Heart left ventricle (tissue), 13 donors: ENCODE measurements at regions not wholly inside any gene's neighbourhood (a gene's known extent, or its start where the extent isn't known, plus 50 kb on each side); places are given as distances from the start of the nearest gene placed in this dataset.
"Not testable (repeated sequence)": the region's sequence is repeated elsewhere in the genome, so short reads cannot be mapped to it uniquely, and the experiment has no call there.

Experiments
- CTCF ChIP-seq, 12 donors: fragments of 200-600 bp; sonication (generic) in 4 of 12; IDR thresholded peaks; one replicate each; pipeline versions ENCODE4 v1.5.0 to v1.8.0; 2018 to 2022; ENCODE audit warnings: antibody characterized with exemption in 12 of 12, mild to moderate bottlenecking in 5 of 12
- POLR2A ChIP-seq, 2 donors: fragments of 450-650 bp; IDR thresholded peaks; one replicate each; pipeline ENCODE4 v1.6.1; 2017; ENCODE audit warnings: antibody characterized with exemption in 2 of 2, mild to moderate bottlenecking in 2 of 2, moderate library complexity in 2 of 2
- donor health status: ischemic (EF 13 %, LVEDD 7.1; RV severe dilation, severe dysfunction).
- donor health status: DM: no; HTN: yes; CAD: no.
- donor health status: DM: no; HTN: no; CAD: no.
- donor health status: ischemic (EF 25% LVEDD 6.9; RV normal size, moderate dysfunction).
- donor health status: ischemic (EF 25% LVEDD 5.7; RV mildly dilated, moderate dysfunction).
- donor health status: ischemic (EF 35%, LVEDD 5.7; RV mildly dilated, moderate dysfunction).
- donor health status: nonischemic (EF 11% LVEDD 7.7; RV severe dilation, severe dysfunction).
- donor health status: DM: yes; HTN: yes; CAD: no.
- donor health status: PGD.
- donor health status: ischemic (EF 29% LVEDD 5.4; RV normal size, mild dysfunction).
- donor health status: nonischemic (EF 23%, LVEDD 6.1; RV moderate dilation, normal function).

- not testable (repeated sequence) for TF ChIP-seq CTCF, POLR2A (IDR thresholded peaks at IDR 0.05)
Observed at GRCh38 chr2:110354294-110355018, 118.2 kb downstream of the LIMS4 start.
